ENCODE measurements at regions not wholly inside any gene's neighbourhood (a gene's known extent, or its start where the extent isn't known, plus 50 kb on each side); places are given as distances from the start of the nearest gene placed in this dataset.

- H3K27me3 Mint-ChIP-seq, result no peaks in the 10 kb centered on the region
- no peak overlapping the region for H3K27ac Mint-ChIP-seq
- no peaks in the 10 kb centered on the region for H3K36me3 Mint-ChIP-seq
- TF ChIP-seq, protein P1, sequence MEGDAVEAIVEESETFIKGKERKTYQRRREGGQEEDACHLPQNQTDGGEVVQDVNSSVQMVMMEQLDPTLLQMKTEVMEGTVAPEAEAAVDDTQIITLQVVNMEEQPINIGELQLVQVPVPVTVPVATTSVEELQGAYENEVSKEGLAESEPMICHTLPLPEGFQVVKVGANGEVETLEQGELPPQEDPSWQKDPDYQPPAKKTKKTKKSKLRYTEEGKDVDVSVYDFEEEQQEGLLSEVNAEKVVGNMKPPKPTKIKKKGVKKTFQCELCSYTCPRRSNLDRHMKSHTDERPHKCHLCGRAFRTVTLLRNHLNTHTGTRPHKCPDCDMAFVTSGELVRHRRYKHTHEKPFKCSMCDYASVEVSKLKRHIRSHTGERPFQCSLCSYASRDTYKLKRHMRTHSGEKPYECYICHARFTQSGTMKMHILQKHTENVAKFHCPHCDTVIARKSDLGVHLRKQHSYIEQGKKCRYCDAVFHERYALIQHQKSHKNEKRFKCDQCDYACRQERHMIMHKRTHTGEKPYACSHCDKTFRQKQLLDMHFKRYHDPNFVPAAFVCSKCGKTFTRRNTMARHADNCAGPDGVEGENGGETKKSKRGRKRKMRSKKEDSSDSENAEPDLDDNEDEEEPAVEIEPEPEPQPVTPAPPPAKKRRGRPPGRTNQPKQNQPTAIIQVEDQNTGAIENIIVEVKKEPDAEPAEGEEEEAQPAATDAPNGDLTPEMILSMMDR (conservative IDR thresholded peaks at IDR 0.05), result no peak
- no peak for DNase-seq (ENCODE audit: extremely low spot score, unreplicated experiment)
- no peaks in the 10 kb centered on the region for H3K4me1 Mint-ChIP-seq (ENCODE audit: unreplicated experiment)
- H3K4me3 Mint-ChIP-seq, result no peak overlapping the region
- H3K9me3 Mint-ChIP-seq, result no peaks in the 10 kb centered on the region
Measured at GRCh38 chr12:92516277-92516600, 186.6 kb upstream of the PLEKHG7 start.

DNA sequence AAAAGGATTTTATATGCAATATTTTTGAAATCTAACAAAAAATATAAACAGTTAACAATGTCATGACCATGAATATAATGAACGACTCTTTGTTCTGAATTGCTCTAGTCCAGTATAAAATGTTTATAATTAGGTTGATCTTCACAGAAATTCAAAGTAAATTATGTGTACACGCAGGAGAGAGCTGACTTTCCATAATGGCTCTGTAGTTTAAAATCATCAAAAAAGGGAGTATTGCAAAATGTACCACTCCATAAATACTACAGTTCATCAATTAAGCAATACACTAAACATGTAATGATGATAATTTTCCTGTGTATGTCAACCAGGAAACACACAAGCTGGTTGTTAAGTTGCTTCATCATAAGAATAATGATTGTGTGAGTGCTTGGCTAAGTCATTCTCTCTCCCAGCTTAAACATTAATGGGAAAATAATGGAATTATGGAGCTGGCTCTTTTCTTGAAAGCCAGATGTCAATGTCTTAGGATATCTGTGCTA, 189.5 kb upstream of the PLEKHG7 start:
- DNase-seq (ENCODE audit: extremely low spot score, unreplicated experiment), result no peak
- no peaks in the 10 kb centered on the region for H3K4me1 Mint-ChIP-seq (ENCODE audit: unreplicated experiment)
- no peaks in the 10 kb centered on the region for H3K36me3 Mint-ChIP-seq
- H3K27ac Mint-ChIP-seq, result no peak overlapping the region
- no peak overlapping the region for H3K4me3 Mint-ChIP-seq
- TF ChIP-seq, protein P1 (conservative IDR thresholded peaks at IDR 0.05), result no peak
- no peaks in the 10 kb centered on the region for H3K9me3 Mint-ChIP-seq
- H3K27me3 Mint-ChIP-seq, result no peaks in the 10 kb centered on the region

DNA sequence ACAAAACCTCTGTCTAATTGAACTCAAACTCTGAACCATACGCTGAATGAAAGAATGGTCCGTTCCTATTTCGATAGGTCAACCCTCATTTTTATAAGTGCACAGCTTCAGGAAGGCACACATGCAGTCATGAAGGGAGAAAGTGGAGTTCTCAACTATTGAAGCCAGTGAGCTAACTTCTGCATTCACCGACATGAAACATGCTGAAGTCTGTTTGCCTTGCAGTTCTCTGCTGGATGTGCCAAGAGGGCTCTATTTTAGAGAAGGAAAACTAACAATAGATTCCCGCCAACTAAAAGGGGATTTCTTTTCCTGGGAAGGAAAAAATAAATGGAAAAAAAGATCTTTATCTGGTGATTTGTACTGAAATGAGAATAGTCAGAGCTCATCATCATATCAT, 191.0 kb upstream of the PLEKHG7 start:
- H3K9me3 Mint-ChIP-seq, result no peaks in the 10 kb centered on the region
- H3K4me3 Mint-ChIP-seq, result no peak overlapping the region
- H3K27ac Mint-ChIP-seq, result no peak overlapping the region
- TF ChIP-seq, protein P1 (conservative IDR thresholded peaks at IDR 0.05), result no peak
- no peaks in the 10 kb centered on the region for H3K27me3 Mint-ChIP-seq
- H3K36me3 Mint-ChIP-seq, result no peaks in the 10 kb centered on the region
- DNase-seq (ENCODE audit: extremely low spot score, unreplicated experiment), result no peak
- peaks cover 2% of the 10 kb centered on the region for H3K4me1 Mint-ChIP-seq (ENCODE audit: unreplicated experiment)

- H3K27ac Mint-ChIP-seq, result no peak overlapping the region
- no peaks in the 10 kb centered on the region for H3K27me3 Mint-ChIP-seq
- DNase-seq (ENCODE audit: extremely low spot score, unreplicated experiment), result no peak
- TF ChIP-seq, protein P1 (conservative IDR thresholded peaks at IDR 0.05), result no peak
- no peaks in the 10 kb centered on the region for H3K9me3 Mint-ChIP-seq
- H3K36me3 Mint-ChIP-seq, result no peaks in the 10 kb centered on the region
- H3K4me1 Mint-ChIP-seq (ENCODE audit: unreplicated experiment), result peaks cover 19% of the 10 kb centered on the region
- no peak overlapping the region for H3K4me3 Mint-ChIP-seq
Measured at GRCh38 chr12:92509156-92509738, 193.5 kb upstream of the PLEKHG7 start.

- Mint-ChIP-seq H3K4me3 (no peak overlapping the region), H3K36me3 (no peaks in the 10 kb centered on the region), H3K27ac (peak overlapping the region; percentile 24), H3K4me1 (ENCODE audit: unreplicated experiment) (peaks cover 33% of the 10 kb centered on the region), H3K27me3 (no peaks in the 10 kb centered on the region), H3K9me3 (no peaks in the 10 kb centered on the region)
- TF ChIP-seq, protein P1 (conservative IDR thresholded peaks at IDR 0.05), result no peak
- no peak for DNase-seq (ENCODE audit: extremely low spot score, unreplicated experiment)
Measured at GRCh38 chr12:92506891-92507290, 195.9 kb upstream of the PLEKHG7 start.

- TF ChIP-seq, protein P1 (conservative IDR thresholded peaks at IDR 0.05), result no peak
- peak overlapping the region; percentile 20 for H3K4me3 Mint-ChIP-seq
- DNase-seq (ENCODE audit: extremely low spot score, unreplicated experiment), result no peak
- H3K27ac Mint-ChIP-seq, result peak overlapping the region; percentile 24
- H3K36me3 Mint-ChIP-seq, result no peaks in the 10 kb centered on the region
- H3K4me1 Mint-ChIP-seq (ENCODE audit: unreplicated experiment), result peaks cover 33% of the 10 kb centered on the region
- H3K27me3 Mint-ChIP-seq, result no peaks in the 10 kb centered on the region
- H3K9me3 Mint-ChIP-seq, result no peaks in the 10 kb centered on the region
Measured at GRCh38 chr12:92506460-92506859, 196.3 kb upstream of the PLEKHG7 start.

Data from type B pancreatic cell (in vitro differentiated cells).